ENCODE measurements at regions not wholly inside any gene's neighbourhood (a gene's known extent, or its start where the extent isn't known, plus 50 kb on each side); places are given as distances from the start of the nearest gene placed in this dataset.

- dilution Hi-C loops (cut with MboI; ENCODE audit: extremely low pct_ligation_motif_present, low sequenced_read_pairs) (no loop called here), intact Hi-C loops (cut with micrococcal nuclease) (no loop called here)
- no peak for TF ChIP-seq EZH2 (IDR thresholded peaks at IDR 0.05; ENCODE audit: borderline replicate concordance, low read depth, low read length, severe bottlenecking)
- TF ChIP-seq MYC (IDR thresholded peaks at IDR 0.05; ENCODE audit: low read depth, low read length), result no peak
- no peak for TF ChIP-seq JUN (IDR thresholded peaks at IDR 0.05; ENCODE audit: borderline replicate concordance, insufficient read depth, insufficient read length, low read depth)
- TF ChIP-seq GATA2 (IDR thresholded peaks at IDR 0.05; ENCODE audit: insufficient read depth, insufficient read length, low read depth, low read length), result no peak
- Histone ChIP-seq H3K4me1 (ENCODE audit: control insufficient read depth, extremely low read depth, insufficient read depth, low read length) (no peaks in the 10 kb centered on the region), H3K4me2 (ENCODE audit: insufficient read depth, low read length) (no peak overlapping the region), H4K20me1 (replicated peaks; ENCODE audit: control insufficient read depth, extremely low read depth, insufficient read depth, low read length) (no peaks in the 10 kb centered on the region), H3K27me3 (ENCODE audit: control insufficient read depth in 2 of 2, insufficient read depth in 2 of 2, low read length in 2 of 2) (no peaks in the 10 kb centered on the region), H3K36me3 (ENCODE audit: control insufficient read depth in 2 of 2, extremely low read depth in 1 of 2, insufficient read depth in 2 of 2, low read length in 2 of 2) (no peaks in the 10 kb centered on the region), H3K9me3 (replicated peaks; ENCODE audit: control insufficient read depth, insufficient read depth, low read length) (no peaks in the 10 kb centered on the region), H3K79me2 (ENCODE audit: control insufficient read depth, insufficient read depth, low read length) (no peaks in the 10 kb centered on the region), H3K9ac (replicated peaks; ENCODE audit: extremely low read depth, insufficient read depth, low read length) (no peak overlapping the region), H3K27ac (ENCODE audit: insufficient read depth, low read depth, low read length) (no peak overlapping the region), H3K4me3 (replicated peaks in 1 of 3; ENCODE audit: insufficient read depth in 1 of 3, low read depth in 1 of 3, low read length in 3 of 3) (no peak overlapping the region), H3K9me1 (replicated peaks; ENCODE audit: control insufficient read depth, extremely low read depth, insufficient read depth, low read length) (no peaks in the 10 kb centered on the region), H2AFZ (ENCODE audit: low read depth, low read length) (no peak overlapping the region)
- POLR2A ChIA-PET, result no interaction called here
- CTCF ChIA-PET, result no interaction called here
- DNase-seq (ENCODE audit: low read depth, low spot score), result no peak
- no TSS peak for BruUV-seq (replicated peaks)
- no peak for FAIRE-seq
Measured at GRCh38 chr10:111865550-111865949, 318.0 kb downstream of the GPAM start.

DNA sequence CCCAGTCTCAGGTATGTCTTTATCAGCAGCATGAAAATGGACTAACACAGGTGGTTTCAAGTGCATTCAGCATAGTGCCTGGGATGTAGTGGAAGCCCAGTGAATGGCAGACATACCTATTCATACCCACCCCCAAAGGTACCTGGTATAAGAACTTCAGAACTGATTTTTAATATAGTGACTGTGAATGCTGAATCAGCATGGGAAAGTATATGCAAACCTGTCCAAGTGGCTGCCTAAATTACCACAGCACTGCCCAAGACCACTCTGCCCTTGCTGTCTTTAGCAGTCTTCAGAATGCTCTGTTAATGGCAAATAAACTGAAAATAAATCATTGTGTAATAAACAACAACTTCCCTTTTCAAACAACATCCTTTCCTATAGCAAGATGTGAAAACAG, 312.1 kb downstream of the GPAM start:
- ChIA-PET CTCF (no interaction called here), POLR2A (no interaction called here)
- Histone ChIP-seq H3K79me2 (ENCODE audit: control insufficient read depth, insufficient read depth, low read length) (no peaks in the 10 kb centered on the region), H3K27me3 (ENCODE audit: control insufficient read depth in 2 of 2, insufficient read depth in 2 of 2, low read length in 2 of 2) (no peaks in the 10 kb centered on the region), H3K36me3 (ENCODE audit: control insufficient read depth in 2 of 2, extremely low read depth in 1 of 2, insufficient read depth in 2 of 2, low read length in 2 of 2) (no peaks in the 10 kb centered on the region), H3K27ac (ENCODE audit: insufficient read depth, low read depth, low read length) (no peak overlapping the region), H3K9me3 (replicated peaks; ENCODE audit: control insufficient read depth, insufficient read depth, low read length) (peaks cover 2% of the 10 kb centered on the region), H2AFZ (ENCODE audit: low read depth, low read length) (no peak overlapping the region), H4K20me1 (replicated peaks; ENCODE audit: control insufficient read depth, extremely low read depth, insufficient read depth, low read length) (no peaks in the 10 kb centered on the region), H3K4me3 (replicated peaks in 1 of 3; ENCODE audit: insufficient read depth in 1 of 3, low read depth in 1 of 3, low read length in 3 of 3) (no peak overlapping the region), H3K4me2 (ENCODE audit: insufficient read depth, low read length) (no peak overlapping the region), H3K9me1 (replicated peaks; ENCODE audit: control insufficient read depth, extremely low read depth, insufficient read depth, low read length) (no peaks in the 10 kb centered on the region), H3K9ac (replicated peaks; ENCODE audit: extremely low read depth, insufficient read depth, low read length) (no peak overlapping the region), H3K4me1 (ENCODE audit: control insufficient read depth, extremely low read depth, insufficient read depth, low read length) (no peaks in the 10 kb centered on the region)
- BruUV-seq (replicated peaks), result no TSS peak
- dilution Hi-C loops (cut with MboI; ENCODE audit: extremely low pct_ligation_motif_present, low sequenced_read_pairs), result no loop called here
- TF ChIP-seq POLR2AphosphoS5 (IDR thresholded peaks at IDR 0.05; ENCODE audit: insufficient read depth, low read depth, low read length) (no peak), EZH2 (IDR thresholded peaks at IDR 0.05; ENCODE audit: borderline replicate concordance, low read depth, low read length, severe bottlenecking) (no peak), POLR2A (IDR thresholded peaks at IDR 0.05; ENCODE audit: low read depth, low read length) (no peak), FOS (IDR thresholded peaks at IDR 0.05; ENCODE audit: borderline replicate concordance, insufficient read depth, low read length) (no peak), MYC (IDR thresholded peaks at IDR 0.05; ENCODE audit: low read depth, low read length) (no peak), MAX (IDR thresholded peaks at IDR 0.05; ENCODE audit: insufficient read depth, insufficient read length) (no peak)
- DNase-seq (ENCODE audit: low read depth, low spot score) (no peak), FAIRE-seq (no peak)
- intact Hi-C loops (cut with micrococcal nuclease), result no loop called here

Data from endothelial cell of umbilical vein (primary cell).